HG02623 (cell line): ENCODE measurements at regions not wholly inside any gene's neighbourhood (a gene's known extent, or its start where the extent isn't known, plus 50 kb on each side); places are given as distances from the start of the nearest gene placed in this dataset.
"Not testable (repeated sequence)": the region's sequence is repeated elsewhere in the genome, so short reads cannot be mapped to it uniquely, and the experiment has no call there.

Experiments
- ATAC-seq: cut with Tn5 transposase; IDR thresholded peaks from one replicate; pipeline ENCODE4 v1.9.1; 2021; ENCODE audit warnings: moderate library complexity; ENCODE audit not compliant: unreplicated experiment

GRCh38 chr9:89854715-89855475 lies 250.1 kb downstream of the GADD45G start:
- ATAC-seq = no peak

- not testable (repeated sequence) for ATAC-seq
Observed at GRCh38 chr9:89856296-89856695, 251.5 kb downstream of the GADD45G start.

GRCh38 chr9:89856950-89857349 lies 252.1 kb downstream of the GADD45G start:
- ATAC-seq = not testable (repeated sequence)

GRCh38 chr9:89859842-89860241 lies 255.0 kb downstream of the GADD45G start:
- ATAC-seq = not testable (repeated sequence)

GRCh38 chr9:89861371-89861770 lies 256.6 kb downstream of the GADD45G start:
- not testable (repeated sequence) for ATAC-seq

GRCh38 chr9:89862316-89862715 lies 257.5 kb downstream of the GADD45G start:
- no peak for ATAC-seq

GRCh38 chr9:89863141-89863540 lies 258.3 kb downstream of the GADD45G start:
- no peak for ATAC-seq

- no peak for ATAC-seq
Observed at GRCh38 chr9:89863837-89864236, 259.0 kb downstream of the GADD45G start.

GRCh38 chr9:89864257-89864656 lies 259.4 kb downstream of the GADD45G start:
- no peak for ATAC-seq

GRCh38 chr9:89864731-89865130 lies 259.9 kb downstream of the GADD45G start:
- no peak for ATAC-seq

GRCh38 chr9:89865357-89865756 lies 260.5 kb downstream of the GADD45G start:
- no peak for ATAC-seq

GRCh38 chr9:89865981-89866380 lies 261.2 kb downstream of the GADD45G start:
- no peak for ATAC-seq

GRCh38 chr9:89866701-89867100 lies 261.9 kb downstream of the GADD45G start:
- ATAC-seq = no peak

- ATAC-seq = no peak
Observed at GRCh38 chr9:89868100-89868499, 263.3 kb downstream of the GADD45G start.

GRCh38 chr9:89869793-89870580 lies 265.2 kb downstream of the GADD45G start:
- no peak for ATAC-seq

- no peak for ATAC-seq
Observed at GRCh38 chr9:89871871-89872331, 267.1 kb downstream of the GADD45G start.

GRCh38 chr9:89872426-89872912 lies 267.7 kb downstream of the GADD45G start:
- ATAC-seq = no peak

GRCh38 chr9:89872913-89873707 lies 268.3 kb downstream of the GADD45G start:
- ATAC-seq = no peak

GRCh38 chr9:89873801-89874200 lies 269.0 kb downstream of the GADD45G start:
- no peak for ATAC-seq

GRCh38 chr9:89874351-89875321 lies 269.8 kb downstream of the GADD45G start:
- ATAC-seq = no peak
